HG02840 (cell line): ENCODE measurements at regions not wholly inside any gene's neighbourhood (a gene's known extent, or its start where the extent isn't known, plus 50 kb on each side); places are given as distances from the start of the nearest gene placed in this dataset.

Source experiments
- ATAC-seq: cut with Tn5 transposase; IDR thresholded peaks from one replicate; pipeline ENCODE4 v1.9.1; 2021; ENCODE audit warnings: mild to moderate bottlenecking, moderate library complexity, moderate number of reproducible peaks; ENCODE audit not compliant: unreplicated experiment, low FRiP score

- no peak for ATAC-seq
Observed at GRCh38 chr2:126790987-126791780, 107.5 kb upstream of the TEX51 start.

DNA sequence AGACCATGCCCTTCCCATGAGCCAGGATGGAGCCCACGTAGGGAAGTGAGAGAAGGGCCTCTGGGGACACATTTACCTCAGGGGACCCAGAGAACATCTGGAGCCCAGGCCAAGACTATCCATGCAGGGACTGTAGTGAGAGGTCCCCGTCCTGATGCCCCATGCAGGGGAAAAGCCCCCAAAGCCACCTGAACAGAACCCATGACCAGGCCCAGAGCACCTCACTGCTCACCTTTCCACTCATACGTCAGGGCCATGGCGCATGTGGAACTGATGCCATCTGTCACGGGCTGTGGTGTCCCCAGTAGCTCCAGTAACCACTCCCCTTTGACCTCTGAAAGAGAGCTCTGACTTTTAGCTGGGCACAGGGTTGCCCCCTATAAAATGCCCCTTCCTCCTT is 106.5 kb upstream of the TEX51 start:
- ATAC-seq: no peak

- no peak for ATAC-seq
Observed at GRCh38 chr2:126792993-126793392, 105.7 kb upstream of the TEX51 start.

DNA sequence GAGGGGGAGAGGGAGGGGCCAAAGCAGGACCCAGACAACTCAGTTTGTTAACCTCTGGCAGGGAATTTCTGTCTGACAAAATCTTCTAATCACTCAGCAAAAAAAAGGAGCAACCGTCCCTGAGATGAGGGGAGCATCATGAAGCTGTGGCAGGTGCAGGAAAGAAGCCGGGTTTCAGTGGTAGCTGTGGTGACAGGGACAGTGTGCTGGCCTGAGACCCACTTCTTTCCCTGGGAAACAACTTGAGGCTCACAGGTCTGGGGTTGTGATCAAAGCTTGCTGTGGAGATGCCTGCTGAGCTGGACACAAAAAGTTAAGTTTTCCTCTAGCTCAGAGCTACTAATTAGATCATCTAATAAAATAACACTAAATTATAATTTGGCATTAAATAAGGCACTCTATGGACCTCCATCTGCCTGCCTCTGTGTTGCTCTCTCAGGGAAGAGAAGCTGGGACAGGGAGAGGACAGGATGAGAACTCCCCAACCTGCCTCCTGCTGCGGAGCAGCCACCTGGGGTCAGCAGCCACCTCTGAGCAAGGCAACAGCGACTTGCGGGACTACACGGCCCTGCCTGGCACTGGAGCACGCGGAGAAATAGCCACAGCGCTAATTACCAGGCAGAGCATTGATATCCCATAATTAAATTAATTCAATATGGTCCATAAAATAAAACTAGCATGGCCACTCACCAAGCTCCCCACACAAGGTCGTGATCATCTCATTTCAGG is 104.6 kb upstream of the TEX51 start:
- ATAC-seq: no peak

GRCh38 chr2:126795656-126796055 is 103.0 kb upstream of the TEX51 start:
- ATAC-seq: no peak

DNA sequence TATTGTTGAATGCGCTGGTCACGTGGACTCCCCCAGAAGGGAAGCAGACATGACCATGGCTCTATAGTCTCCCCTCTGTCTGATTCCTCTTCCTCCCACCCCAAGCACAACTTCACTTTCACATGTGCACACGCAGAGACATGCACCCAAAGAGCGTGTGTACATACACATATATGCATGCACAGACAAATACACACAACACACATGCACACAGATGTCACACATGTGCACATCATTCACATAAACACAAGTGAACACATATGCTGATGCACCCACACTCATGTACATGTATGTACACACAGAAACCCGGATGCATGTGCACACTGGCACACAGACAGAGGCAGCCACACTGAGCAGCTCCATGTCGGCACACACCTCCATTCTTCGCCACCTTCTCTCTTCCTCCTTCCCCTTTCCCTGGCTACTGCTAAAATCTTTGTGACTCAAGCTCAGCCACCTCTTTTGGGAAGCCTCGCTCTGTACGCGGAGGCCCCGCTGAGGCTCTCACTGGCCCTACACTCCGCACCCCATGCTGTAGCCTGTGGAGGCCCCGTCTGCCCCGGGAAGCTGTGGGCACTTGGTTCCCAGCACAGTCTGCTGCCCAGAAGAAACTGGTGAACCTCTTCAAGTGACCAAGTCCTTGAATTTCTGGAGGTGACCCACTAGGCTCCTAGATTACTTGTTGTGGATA is 101.6 kb upstream of the TEX51 start:
- ATAC-seq: no peak

- ATAC-seq: no peak
Observed at GRCh38 chr2:126797622-126798275, 100.9 kb upstream of the TEX51 start.

- ATAC-seq: no peak
Observed at GRCh38 chr2:126798276-126799140, 100.2 kb upstream of the TEX51 start.

- no peak for ATAC-seq
Observed at GRCh38 chr2:126799301-126799700, 99.4 kb upstream of the TEX51 start.

GRCh38 chr2:126801473-126801872 is 97.2 kb upstream of the TEX51 start:
- ATAC-seq: no peak

GRCh38 chr2:126802316-126802715 is 96.4 kb upstream of the TEX51 start:
- ATAC-seq: no peak

- no peak for ATAC-seq
Observed at GRCh38 chr2:126802774-126803433, 95.8 kb upstream of the TEX51 start.

DNA sequence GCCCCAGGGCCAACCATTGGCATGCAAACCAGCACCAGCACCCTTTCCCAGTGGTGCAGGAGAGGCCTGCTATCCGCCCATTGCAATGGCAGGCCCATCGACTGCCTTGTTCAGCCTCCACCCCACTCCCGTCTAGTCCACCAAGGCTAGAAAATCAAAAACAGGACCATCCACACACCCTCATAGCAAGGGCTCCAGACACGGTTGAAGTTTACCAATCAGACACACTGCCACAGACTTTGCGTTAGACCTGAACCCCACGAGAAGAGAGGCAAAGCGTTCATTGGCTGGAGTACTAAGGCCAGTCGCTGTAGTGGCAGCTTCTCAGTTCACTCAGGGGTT is 95.3 kb upstream of the TEX51 start:
- ATAC-seq: no peak

DNA sequence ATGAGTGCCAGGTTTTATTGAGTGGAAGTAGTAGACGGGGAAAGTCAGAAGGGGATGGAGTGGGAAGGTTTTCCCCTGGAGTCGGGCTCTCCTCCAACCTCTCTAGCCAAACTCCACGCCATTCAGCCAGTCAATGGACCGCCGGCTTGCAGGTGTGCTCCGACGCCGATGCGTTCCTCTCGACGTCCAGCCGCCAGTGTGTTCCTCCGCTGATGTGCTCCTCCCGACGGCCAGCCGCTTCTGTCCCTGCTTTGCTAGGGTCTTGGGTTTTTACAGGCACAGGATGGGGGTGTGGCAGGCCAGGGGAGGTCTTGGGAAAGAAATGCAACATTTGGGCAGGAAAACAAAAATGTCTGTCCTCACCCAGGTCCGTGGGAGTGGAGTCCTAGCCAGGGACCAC is 94.3 kb upstream of the TEX51 start:
- no peak for ATAC-seq

DNA sequence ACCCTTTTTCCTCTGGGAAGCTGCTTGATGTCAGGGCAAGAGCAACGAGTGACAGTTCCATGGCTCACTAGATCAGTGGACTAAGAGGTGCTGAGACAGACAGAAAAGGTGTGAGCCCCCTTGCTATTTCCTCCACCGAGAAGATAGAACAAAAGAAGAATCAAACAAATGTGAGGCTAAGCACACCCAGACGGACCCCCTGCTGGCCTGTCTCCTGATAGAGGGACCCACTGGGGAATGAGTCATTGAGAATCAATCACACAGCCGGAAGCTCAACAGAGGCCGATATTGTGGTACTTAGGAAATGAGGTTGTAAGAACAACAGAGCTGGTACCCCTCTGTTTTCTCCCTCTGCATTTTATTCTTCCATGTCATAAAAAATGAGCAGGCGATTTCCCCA is 89.8 kb upstream of the TEX51 start:
- ATAC-seq: no peak

- no peak for ATAC-seq
Observed at GRCh38 chr2:126809340-126809739, 89.3 kb upstream of the TEX51 start.

DNA sequence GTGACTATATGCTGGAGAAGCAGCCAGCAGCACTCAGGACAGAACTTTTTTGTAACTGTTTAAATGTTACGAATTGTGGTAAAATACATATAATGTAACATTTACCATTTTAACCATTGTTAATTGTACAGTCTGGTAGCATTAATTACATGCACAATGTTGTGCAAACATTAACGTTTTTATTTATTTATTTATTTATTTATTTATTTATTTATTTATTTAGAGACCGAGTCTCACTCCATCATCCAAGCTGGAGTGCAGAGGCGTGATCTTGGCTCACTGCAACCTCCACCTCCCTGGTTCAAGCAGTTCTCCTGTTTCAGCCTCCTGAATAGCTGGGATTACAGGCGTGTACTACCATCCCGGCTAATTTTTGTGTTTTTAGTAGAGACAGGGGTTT is 88.7 kb upstream of the TEX51 start:
- no peak for ATAC-seq

DNA sequence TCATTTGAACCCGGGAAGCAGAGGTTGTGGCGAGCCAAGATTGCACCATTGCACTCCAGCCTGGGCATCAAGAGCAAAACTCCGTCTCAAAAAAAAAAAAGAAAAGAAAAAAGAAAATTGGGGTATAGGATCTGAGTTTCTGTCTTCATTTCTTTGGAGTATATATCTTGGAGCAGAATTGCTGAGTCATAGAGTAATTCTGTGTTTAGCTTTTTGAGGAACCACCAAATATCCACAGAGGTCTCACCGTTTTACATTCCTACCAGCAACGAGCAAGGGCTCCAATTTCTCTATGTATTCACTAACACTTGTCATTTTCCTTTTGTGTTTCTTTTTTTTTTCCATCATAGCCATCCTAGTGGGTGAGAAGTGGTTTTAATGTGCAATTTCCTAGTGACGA is 87.6 kb upstream of the TEX51 start:
- no peak for ATAC-seq

DNA sequence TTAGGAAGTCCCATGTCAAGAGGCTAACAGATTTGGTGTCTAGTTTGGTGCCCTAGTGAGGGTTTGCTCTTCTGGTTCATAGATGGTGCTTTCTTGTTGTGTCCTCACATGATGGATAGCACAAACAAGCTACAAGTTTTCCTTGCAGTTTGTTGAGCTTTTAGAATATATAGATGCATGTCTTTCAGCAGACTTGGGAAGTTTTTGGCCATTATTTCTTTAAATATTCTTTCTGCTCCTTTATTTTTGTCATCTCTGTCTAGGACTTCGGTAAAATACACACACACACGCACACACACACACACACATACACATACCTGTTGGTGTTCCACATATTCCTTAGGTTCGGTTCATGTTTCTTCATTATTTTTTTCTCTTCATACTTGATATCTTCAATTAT is 81.5 kb upstream of the TEX51 start:
- ATAC-seq: no peak

- ATAC-seq: no peak
Observed at GRCh38 chr2:126822115-126822514, 76.6 kb upstream of the TEX51 start.
